ENCODE measurements at regions not wholly inside any gene's neighbourhood (a gene's known extent, or its start where the extent isn't known, plus 50 kb on each side); places are given as distances from the start of the nearest gene placed in this dataset.

DNA sequence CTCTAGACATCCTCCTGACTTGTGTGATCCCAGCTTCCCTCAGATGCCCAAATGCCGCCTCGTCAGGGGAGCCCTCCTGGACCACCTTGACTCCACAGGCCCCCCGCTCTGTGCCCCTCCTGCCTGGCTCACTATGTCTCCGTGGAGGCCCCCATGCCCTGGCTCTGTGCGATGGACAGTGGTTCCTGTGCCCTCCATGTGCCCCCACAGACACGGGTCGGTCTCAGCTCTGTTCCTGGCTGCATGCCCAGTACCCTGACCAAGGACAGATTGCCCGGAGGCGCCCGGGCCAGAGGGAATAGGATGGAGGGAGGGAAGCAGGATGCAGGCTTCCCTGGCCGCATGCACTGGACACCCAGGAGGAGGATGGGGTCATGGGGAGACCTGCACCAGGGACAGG is 1274.6 kb downstream of the BRD1 start:
- no peak for DNase-seq
- Histone ChIP-seq H3K27ac (no peak overlapping the region), H3K4me3 (no peak overlapping the region), H3K9me3 (no peaks in the 10 kb centered on the region), H3K36me3 (no peaks in the 10 kb centered on the region), H3K27me3 (no peaks in the 10 kb centered on the region), H3K4me1 (ENCODE audit: insufficient read depth) (no peaks in the 10 kb centered on the region)
- 55 to 69% (median 69%) methylated on average over 11 of the region's 11 CpGs for WGBS, 3 donors
- intact Hi-C loops (cut with DNase I): loop anchor here in 1 of 4 donors (10.0 kb wide), 1 partner anchor 62 kb away; no protein-coding TSS in a partner anchor
- TF ChIP-seq POLR2A (IDR thresholded peaks at IDR 0.05) (no peak), EP300 (IDR thresholded peaks at IDR 0.05) (no peak)
- TF ChIP-seq, protein P1, sequence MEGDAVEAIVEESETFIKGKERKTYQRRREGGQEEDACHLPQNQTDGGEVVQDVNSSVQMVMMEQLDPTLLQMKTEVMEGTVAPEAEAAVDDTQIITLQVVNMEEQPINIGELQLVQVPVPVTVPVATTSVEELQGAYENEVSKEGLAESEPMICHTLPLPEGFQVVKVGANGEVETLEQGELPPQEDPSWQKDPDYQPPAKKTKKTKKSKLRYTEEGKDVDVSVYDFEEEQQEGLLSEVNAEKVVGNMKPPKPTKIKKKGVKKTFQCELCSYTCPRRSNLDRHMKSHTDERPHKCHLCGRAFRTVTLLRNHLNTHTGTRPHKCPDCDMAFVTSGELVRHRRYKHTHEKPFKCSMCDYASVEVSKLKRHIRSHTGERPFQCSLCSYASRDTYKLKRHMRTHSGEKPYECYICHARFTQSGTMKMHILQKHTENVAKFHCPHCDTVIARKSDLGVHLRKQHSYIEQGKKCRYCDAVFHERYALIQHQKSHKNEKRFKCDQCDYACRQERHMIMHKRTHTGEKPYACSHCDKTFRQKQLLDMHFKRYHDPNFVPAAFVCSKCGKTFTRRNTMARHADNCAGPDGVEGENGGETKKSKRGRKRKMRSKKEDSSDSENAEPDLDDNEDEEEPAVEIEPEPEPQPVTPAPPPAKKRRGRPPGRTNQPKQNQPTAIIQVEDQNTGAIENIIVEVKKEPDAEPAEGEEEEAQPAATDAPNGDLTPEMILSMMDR (IDR thresholded peaks at IDR 0.05): no peak

DNA sequence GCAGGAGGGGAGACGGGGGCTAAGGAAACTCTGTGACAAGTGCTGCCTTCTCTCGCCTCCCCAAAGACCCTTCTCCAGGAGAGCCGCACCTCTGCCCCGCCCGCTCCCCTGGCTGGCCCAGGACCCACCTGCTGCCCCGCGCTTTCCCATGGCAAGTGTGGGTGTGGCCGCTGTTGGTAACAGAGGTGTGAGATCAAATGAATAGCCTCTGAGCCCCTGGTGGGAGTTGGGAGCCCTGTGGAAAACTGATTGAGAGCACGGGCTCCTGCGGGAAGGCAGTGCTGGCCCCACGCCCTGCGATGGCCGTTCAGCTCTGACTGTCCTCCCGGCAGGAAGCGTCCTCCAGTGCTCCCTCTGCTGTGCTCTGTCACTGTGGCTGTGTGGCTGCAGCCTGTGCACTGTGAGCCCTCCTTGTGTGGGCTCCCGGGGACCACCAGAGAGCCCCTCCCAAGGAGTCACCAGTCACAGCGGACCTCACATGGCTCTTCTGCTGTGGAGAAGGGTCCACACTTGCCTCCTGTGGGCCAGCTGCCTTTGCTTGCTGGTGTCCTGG is 1275.9 kb downstream of the BRD1 start:
- TF ChIP-seq, protein P1 (IDR thresholded peaks at IDR 0.05): no peak
- TF ChIP-seq EP300 (IDR thresholded peaks at IDR 0.05): no peak
- TF ChIP-seq POLR2A (IDR thresholded peaks at IDR 0.05): no peak
- no peak for DNase-seq
- H3K4me3 ChIP-seq: no peak overlapping the region
- no peak overlapping the region for H3K27ac ChIP-seq
- H3K4me1 ChIP-seq (ENCODE audit: insufficient read depth): peaks cover 4% of the 10 kb centered on the region
- H3K36me3 ChIP-seq: no peaks in the 10 kb centered on the region
- 86 to 93% (median 92%) methylated on average over 17 of the region's 17 CpGs for WGBS, 3 donors
- H3K9me3 ChIP-seq: no peaks in the 10 kb centered on the region
- no peaks in the 10 kb centered on the region for H3K27me3 ChIP-seq
- intact Hi-C loops (cut with DNase I): loop anchor here in 1 of 4 donors (10.0 kb wide), 1 partner anchor 63 kb away; no protein-coding TSS in a partner anchor

DNA sequence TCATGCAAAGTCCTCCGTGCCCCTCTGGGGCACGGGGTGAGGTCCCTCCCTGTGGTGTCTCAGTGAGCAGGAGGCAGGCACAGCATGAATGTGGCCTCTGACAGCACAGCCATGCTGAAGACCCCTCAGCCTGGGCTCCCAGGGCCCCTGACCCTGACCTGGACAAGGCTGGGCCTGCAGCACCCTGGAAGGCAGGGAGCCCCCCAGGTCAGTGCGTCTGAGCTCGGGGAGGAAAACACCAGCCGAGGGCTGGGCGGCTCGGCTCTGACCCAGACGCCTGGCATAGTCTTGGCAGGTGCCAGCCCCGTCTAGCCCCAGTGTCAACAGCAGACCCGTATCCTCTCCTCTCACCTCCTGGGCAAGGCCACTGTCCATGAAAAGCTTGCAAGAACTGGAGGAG is 1276.6 kb downstream of the BRD1 start:
- WGBS, 3 donors: 92 to 97% (median 94%) methylated on average over 9 to 10 of the region's 10 CpGs
- intact Hi-C loops (cut with DNase I): loop anchor here in 1 of 4 donors (10.0 kb wide), 1 partner anchor 64 kb away; no protein-coding TSS in a partner anchor
- no peak for DNase-seq
- TF ChIP-seq EP300 (IDR thresholded peaks at IDR 0.05) (no peak), POLR2A (IDR thresholded peaks at IDR 0.05) (no peak)
- TF ChIP-seq, protein P1 (IDR thresholded peaks at IDR 0.05): no peak
- Histone ChIP-seq H3K27me3 (no peaks in the 10 kb centered on the region), H3K9me3 (no peaks in the 10 kb centered on the region), H3K36me3 (no peaks in the 10 kb centered on the region), H3K4me3 (no peak overlapping the region), H3K4me1 (ENCODE audit: insufficient read depth) (peaks cover 9% of the 10 kb centered on the region), H3K27ac (no peak overlapping the region)

DNA sequence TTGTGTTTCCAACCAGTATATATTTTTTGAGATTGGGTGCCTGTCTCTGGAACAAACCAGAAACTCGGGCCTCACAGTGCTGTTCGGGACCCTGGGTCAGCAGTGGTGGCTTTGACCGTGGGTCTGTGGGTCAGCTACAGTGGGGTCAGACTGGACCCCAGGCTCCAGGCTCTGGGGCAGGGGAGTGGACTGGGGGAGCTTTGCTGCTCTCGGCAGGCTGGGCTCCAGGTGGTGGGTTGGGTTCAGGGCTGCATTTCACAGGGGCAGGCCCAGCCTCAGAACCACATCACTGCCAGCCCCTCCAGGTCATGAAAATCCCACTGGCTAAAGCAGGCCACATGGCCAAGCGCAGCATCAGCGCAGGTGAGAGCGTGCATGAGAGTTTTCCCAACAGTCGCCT is 1279.3 kb downstream of the BRD1 start:
- DNase-seq: no peak
- Histone ChIP-seq H3K27ac (no peak overlapping the region), H3K4me1 (ENCODE audit: insufficient read depth) (peaks cover 11% of the 10 kb centered on the region), H3K27me3 (no peaks in the 10 kb centered on the region), H3K9me3 (no peaks in the 10 kb centered on the region), H3K36me3 (no peaks in the 10 kb centered on the region), H3K4me3 (no peak overlapping the region)
- intact Hi-C loops (cut with DNase I): no loop called here
- 95 to 99% (median 97%) methylated on average over 8 of the region's 8 CpGs for WGBS, 3 donors
- TF ChIP-seq EP300 (IDR thresholded peaks at IDR 0.05) (no peak), POLR2A (IDR thresholded peaks at IDR 0.05) (no peak)
- TF ChIP-seq, protein P1 (IDR thresholded peaks at IDR 0.05): no peak
